ENCODE measurements at regions not wholly inside any gene's neighbourhood (a gene's known extent, or its start where the extent isn't known, plus 50 kb on each side); places are given as distances from the start of the nearest gene placed in this dataset.
A peak's percentile ranks its signal among the peaks of the same experiment; 100 is the strongest.

GRCh38 chr2:138423198-138423597, 78.4 kb upstream of the SPOPL start:
- peaks cover 19% of the 10 kb centered on the region for H3K4me1 ChIP-seq (ENCODE audit: control insufficient read depth, extremely low read depth, insufficient read depth, low read length)
- TF ChIP-seq CTCF (IDR thresholded peaks at IDR 0.05; ENCODE audit: extremely low read depth in 1 of 2, insufficient read depth in 1 of 2, low read depth in 1 of 2, low read length in 2 of 2) (no peak), FOS (IDR thresholded peaks at IDR 0.05; ENCODE audit: borderline replicate concordance, insufficient read depth, low read length) (no peak), MAX (IDR thresholded peaks at IDR 0.05; ENCODE audit: insufficient read depth, insufficient read length) (no peak), POLR2AphosphoS5 (IDR thresholded peaks at IDR 0.05; ENCODE audit: insufficient read depth, low read depth, low read length) (no peak), JUN (IDR thresholded peaks at IDR 0.05; ENCODE audit: borderline replicate concordance, insufficient read depth, insufficient read length, low read depth) (no peak), POLR2A (IDR thresholded peaks at IDR 0.05; ENCODE audit: low read depth, low read length) (no peak), GATA2 (IDR thresholded peaks at IDR 0.05; ENCODE audit: insufficient read depth, insufficient read length, low read depth, low read length) (no peak)
- dilution Hi-C loops (cut with MboI; ENCODE audit: extremely low pct_ligation_motif_present, low sequenced_read_pairs) (no loop called here), intact Hi-C loops (cut with micrococcal nuclease) (no loop called here)
- DNase-seq (ENCODE audit: low read depth, low spot score) (no peak), FAIRE-seq (peak; percentile 54)
- H3K36me3 ChIP-seq (ENCODE audit: control insufficient read depth in 2 of 2, extremely low read depth in 1 of 2, insufficient read depth in 2 of 2, low read length in 2 of 2) = no peaks in the 10 kb centered on the region
- BruUV-seq (replicated peaks) = no TSS peak
- POLR2A ChIA-PET = no interaction called here
- H3K79me2 ChIP-seq (ENCODE audit: control insufficient read depth, insufficient read depth, low read length) = no peaks in the 10 kb centered on the region
- CTCF ChIA-PET = no interaction called here
- H2AFZ ChIP-seq (ENCODE audit: low read depth, low read length) = no peak overlapping the region
- no peaks in the 10 kb centered on the region for H3K27me3 ChIP-seq (ENCODE audit: control insufficient read depth in 2 of 2, insufficient read depth in 2 of 2, low read length in 2 of 2)
- no peak overlapping the region for H3K4me3 ChIP-seq (replicated peaks in 1 of 3; ENCODE audit: insufficient read depth in 1 of 3, low read depth in 1 of 3, low read length in 3 of 3)
- H3K4me2 ChIP-seq (ENCODE audit: insufficient read depth, low read length) = no peak overlapping the region
- H3K27ac ChIP-seq (ENCODE audit: insufficient read depth, low read depth, low read length) = no peak overlapping the region
- H3K9me3 ChIP-seq (replicated peaks; ENCODE audit: control insufficient read depth, insufficient read depth, low read length) = no peaks in the 10 kb centered on the region
- no peaks in the 10 kb centered on the region for H3K9me1 ChIP-seq (replicated peaks; ENCODE audit: control insufficient read depth, extremely low read depth, insufficient read depth, low read length)
- H3K9ac ChIP-seq (replicated peaks; ENCODE audit: extremely low read depth, insufficient read depth, low read length) = no peak overlapping the region
- H4K20me1 ChIP-seq (replicated peaks; ENCODE audit: control insufficient read depth, extremely low read depth, insufficient read depth, low read length) = no peaks in the 10 kb centered on the region

Measured in endothelial cell of umbilical vein (primary cell).